IMR-90 (cell line): ENCODE measurements at regions not wholly inside any gene's neighbourhood (a gene's known extent, or its start where the extent isn't known, plus 50 kb on each side); places are given as distances from the start of the nearest gene placed in this dataset.
A peak's percentile ranks its signal among the peaks of the same experiment; 100 is the strongest.

Source experiments
- ATAC-seq: fragments of 200-7000 bp; cut with Tn5 transposase; 2 replicates; pipeline ENCODE4 v1.9.1; 2020; ENCODE audit warnings: low read depth, mild to moderate bottlenecking, moderate library complexity
- BruUV-seq: library from RNA; stranded (reverse); fragments of 400-500 nt; replicated peaks from 2 replicates; lab custom pipeline; 2021; lab: Mats Ljungman, UMichigan
- CTCF ChIA-PET: fragments of 300-600 bp; formaldehyde crosslinking; extraction: SDS; loops from one replicate; lab custom pipeline; 2021; ENCODE audit warnings: antibody characterized with exemption; lab: Yijun Ruan, JAX
- POLR2A ChIA-PET: fragments of 300-600 bp; sonication (Branson Sonifier 250); formaldehyde crosslinking; loops from one replicate; lab custom pipeline; 2022; ENCODE audit warnings: antibody characterized with exemption; ENCODE audit not compliant: unreplicated experiment; lab: Charles Lee
- DNase-seq: peaks from one replicate; pipeline ENCODE4 v3.0.0; 2013
- H2AFZ ChIP-seq: replicated peaks from 2 replicates; pipeline ENCODE3; 2013; ENCODE audit warnings: low read length, mild to moderate bottlenecking; ENCODE audit not compliant: poor library complexity
- H2AK5ac ChIP-seq: 2 replicates; pipeline ENCODE4 v1.6.1; 2013; ENCODE audit warnings: low read depth, low read length, inconsistent platforms
- H2AK9ac ChIP-seq: replicated peaks from 2 replicates; pipeline ENCODE3; 2013; ENCODE audit warnings: mild to moderate bottlenecking, low read depth, low read length, moderate library complexity; ENCODE audit not compliant: poor library complexity
- H2BK120ac ChIP-seq: 2 replicates; pipeline ENCODE4 v1.6.1; 2013; ENCODE audit warnings: low read depth, low read length, inconsistent platforms
- H2BK15ac ChIP-seq: 3 replicates; pipeline ENCODE4 v1.6.1; 2013; ENCODE audit warnings: low read depth, low read length, inconsistent platforms
- H2BK20ac ChIP-seq: 2 replicates; pipeline ENCODE4 v1.6.1; 2013; ENCODE audit warnings: low read depth, mild to moderate bottlenecking, inconsistent platforms, low read length, moderate library complexity
- H2BK5ac ChIP-seq: 2 replicates; pipeline ENCODE4 v1.6.1; 2013; ENCODE audit warnings: mild to moderate bottlenecking, low read depth, low read length, inconsistent platforms; ENCODE audit not compliant: poor library complexity, severe bottlenecking
- H3K14ac ChIP-seq: replicated peaks from 2 replicates; pipeline ENCODE4 v1.6.1; 2013; ENCODE audit warnings: low read depth, low read length, inconsistent platforms
- H3K18ac ChIP-seq: 2 replicates; pipeline ENCODE4 v1.6.1; 2013; ENCODE audit warnings: low read depth, low read length, control low read depth
- H3K23ac ChIP-seq: 2 replicates; pipeline ENCODE4 v1.6.1; 2013; ENCODE audit warnings: low read depth, low read length, inconsistent platforms
- H3K27ac ChIP-seq: 2 replicates; pipeline ENCODE4 v1.5.1; 2013; ENCODE audit warnings: mild to moderate bottlenecking, control low read depth, low read length; ENCODE audit not compliant: insufficient read depth
- H3K27me3 ChIP-seq: 2 replicates; pipeline ENCODE4 v1.6.1; 2013; ENCODE audit warnings: low read length; ENCODE audit not compliant: control insufficient read depth, insufficient read depth
- H3K36me3 ChIP-seq: 2 replicates; pipeline ENCODE4 v1.6.1; 2013; ENCODE audit warnings: low read length, mixed read lengths; ENCODE audit not compliant: control insufficient read depth, insufficient read depth
- H3K4ac ChIP-seq: 2 replicates; pipeline ENCODE4 v1.6.1; 2013; ENCODE audit warnings: low read depth, low read length, inconsistent platforms
- H3K4me1 ChIP-seq: 2 replicates; pipeline ENCODE4 v1.6.1; 2013; ENCODE audit warnings: low read length, mixed read lengths; ENCODE audit not compliant: control insufficient read depth, insufficient read depth
- H3K4me2 ChIP-seq: 2 replicates; pipeline ENCODE4 v1.6.1; 2013; ENCODE audit warnings: low read depth, mild to moderate bottlenecking, control low read depth, low read length, moderate library complexity
- H3K4me3 ChIP-seq: 2 replicates; pipeline ENCODE4 v1.5.1; 2013; ENCODE audit warnings: low read depth, mild to moderate bottlenecking, control low read depth, low read length, moderate library complexity; ENCODE audit not compliant: insufficient read depth
- H3K56ac ChIP-seq: 2 replicates; pipeline ENCODE4 v1.6.1; 2013; ENCODE audit warnings: low read length, inconsistent platforms; ENCODE audit not compliant: insufficient read depth; ENCODE audit errors: extremely low read depth
- H3K79me1 ChIP-seq, 2 experiments: 2 replicates each; pipeline ENCODE4 v1.6.1; 2013; ENCODE audit warnings: low read length in 2 of 2, inconsistent platforms in 1 of 2, low read depth in 1 of 2
- H3K9ac ChIP-seq: 2 replicates; pipeline ENCODE4 v1.6.1; 2013; ENCODE audit warnings: low read depth, low read length, control low read depth
- H3K9me1 ChIP-seq: 2 replicates; pipeline ENCODE4 v1.6.1; 2013; ENCODE audit warnings: low read length, inconsistent platforms; ENCODE audit not compliant: insufficient read depth
- H3K9me3 ChIP-seq: 2 replicates; pipeline ENCODE4 v1.6.1; 2013; ENCODE audit warnings: low read length; ENCODE audit not compliant: control insufficient read depth, insufficient read depth
- H4K20me1 ChIP-seq: 2 replicates; pipeline ENCODE4 v1.6.1; 2013; ENCODE audit warnings: low read length, inconsistent platforms; ENCODE audit not compliant: insufficient read depth
- H4K5ac ChIP-seq: 2 replicates; pipeline ENCODE4 v1.6.1; 2013; ENCODE audit warnings: mild to moderate bottlenecking, low read depth, low read length, control low read depth
- H4K8ac ChIP-seq, 2 experiments: 2 replicates each; pipeline ENCODE4 v1.6.1; 2013; ENCODE audit warnings: low read depth in 2 of 2, low read length in 2 of 2, control low read depth in 1 of 2, inconsistent platforms in 1 of 2
- H4K91ac ChIP-seq: 2 replicates; pipeline ENCODE4 v1.6.1; 2013; ENCODE audit warnings: low read depth, low read length, inconsistent platforms; ENCODE audit not compliant: insufficient read depth
- BHLHE40 ChIP-seq: fragments of 150-350 bp; IDR thresholded peaks from 2 replicates; pipeline ENCODE4 v1.6.1; 2016; ENCODE audit warnings: mild to moderate bottlenecking, low read depth, low read length
- CEBPB ChIP-seq: IDR thresholded peaks from 2 replicates; pipeline ENCODE4 v1.6.1; 2012; ENCODE audit warnings: low read depth, low read length, improper control_type of control experiment
- CHD1 ChIP-seq: IDR thresholded peaks from 2 replicates; pipeline ENCODE4 v1.6.1; 2012; ENCODE audit warnings: low read depth, low read length, improper control_type of control experiment
- CTCF ChIP-seq: conservative IDR thresholded peaks from 2 replicates; pipeline ENCODE4 v1.5.1; 2012; ENCODE audit warnings: mild to moderate bottlenecking, low read depth, low read length, improper control_type of control experiment
- FOS ChIP-seq: fragments of 150-350 bp; IDR thresholded peaks from 2 replicates; pipeline ENCODE4 v1.6.1; 2016; ENCODE audit warnings: low read depth, low read length
- MAFK ChIP-seq: IDR thresholded peaks from 2 replicates; pipeline ENCODE4 v1.6.1; 2012; ENCODE audit warnings: low read depth, low read length, improper control_type of control experiment
- MAZ ChIP-seq: IDR thresholded peaks from 2 replicates; pipeline ENCODE4 v1.6.1; 2012; ENCODE audit warnings: low read depth, mild to moderate bottlenecking, low read length, improper control_type of control experiment, moderate library complexity, borderline replicate concordance
- MXI1 ChIP-seq: IDR thresholded peaks from 2 replicates; pipeline ENCODE4 v1.6.1; 2012; ENCODE audit warnings: low read depth, mild to moderate bottlenecking, low read length, moderate library complexity, borderline replicate concordance
- NFE2L2 ChIP-seq: fragments of 150-350 bp; IDR thresholded peaks from 2 replicates; pipeline ENCODE4 v1.6.1; 2016; ENCODE audit warnings: low read depth, mild to moderate bottlenecking, low read length
- POLR2A ChIP-seq: IDR thresholded peaks from 2 replicates; pipeline ENCODE4 v1.6.1; 2012; ENCODE audit warnings: mild to moderate bottlenecking, low read depth, low read length
- RAD21 ChIP-seq: IDR thresholded peaks from 2 replicates; pipeline ENCODE4 v1.6.1; 2012; ENCODE audit warnings: low read length, improper control_type of control experiment
- RCOR1 ChIP-seq: IDR thresholded peaks from 2 replicates; pipeline ENCODE4 v1.6.1; 2012; ENCODE audit warnings: mild to moderate bottlenecking, low read length, improper control_type of control experiment; ENCODE audit not compliant: insufficient replicate concordance
- RFX5 ChIP-seq: IDR thresholded peaks from 2 replicates; pipeline ENCODE4 v1.8.0; 2012; ENCODE audit warnings: low read depth, mild to moderate bottlenecking, low read length, moderate library complexity
- SMC3 ChIP-seq: fragments of 150-350 bp; IDR thresholded peaks from 2 replicates; pipeline ENCODE4 v1.6.1; 2016; ENCODE audit warnings: low read depth, mild to moderate bottlenecking, antibody characterized with exemption, low read length, moderate library complexity
- WGBS, 2 experiments: methylation state at CpG; one replicate each; pipeline versions ENCODE4 v1.1.5 to v1.1.7; 2013; ENCODE audit warnings: missing lambda C conversion rate in 2 of 2; ENCODE audit not compliant: insufficient read length in 1 of 2; ENCODE audit errors: extremely low coverage in 2 of 2; 5-methylcytosine and 5-hydroxymethylcytosine counted together
- dilution Hi-C: fragments of 300-500 bp; cut with HindIII; formaldehyde crosslinking; loops from one replicate; pipeline ENCODE4 v1.14.3; 2018; ENCODE audit warnings: low sequenced_read_pairs; ENCODE audit not compliant: unreplicated experiment
- in situ Hi-C: fragments of 300-500 bp; cut with MboI; formaldehyde crosslinking; loops from 3 replicates; pipeline ENCODE4 v1.14.3; 2019; ENCODE audit warnings: low sequenced_read_pairs, inconsistent platforms, mixed read lengths
- intact Hi-C: fragments of 100-400 bp; cut with micrococcal nuclease; formaldehyde crosslinking; loops from 2 replicates; pipeline ENCODE4 v1.10.0; 2022
- TF ChIP-seq, protein P1 (sequence below): fragments of 150-350 bp; IDR thresholded peaks from 2 replicates; pipeline ENCODE4 v1.6.1; 2016; ENCODE audit warnings: low read depth, mild to moderate bottlenecking, low read length, moderate library complexity, borderline replicate concordance
- TF ChIP-seq, protein P2 (sequence below): fragments of 150-350 bp; IDR thresholded peaks from 2 replicates; pipeline ENCODE4 v1.6.1; 2017; ENCODE audit warnings: mild to moderate bottlenecking, antibody characterized with exemption, low read length, low read depth

- Histone ChIP-seq H3K4ac (no peak overlapping the region), H4K5ac (no peak overlapping the region), H2AK5ac (no peak overlapping the region), H2AK9ac (no peak overlapping the region), H3K14ac (no peak overlapping the region), H3K4me2 (no peak overlapping the region), H3K27ac (no peak overlapping the region), H3K79me1 (no peaks in the 10 kb centered on the region), H3K9me3 (no peaks in the 10 kb centered on the region), H3K4me1 (no peaks in the 10 kb centered on the region), H4K91ac (no peak overlapping the region), H4K20me1 (no peaks in the 10 kb centered on the region), H2BK20ac (no peak overlapping the region), H3K23ac (no peak overlapping the region), H3K18ac (no peak overlapping the region), H3K9me1 (no peaks in the 10 kb centered on the region), H4K8ac (no peak overlapping the region), H2BK120ac (no peak overlapping the region), H2BK15ac (no peak overlapping the region), H2AFZ (no peak overlapping the region), H2BK5ac (no peak overlapping the region), H3K56ac (no peak overlapping the region), H3K36me3 (no peaks in the 10 kb centered on the region), H3K27me3 (no peaks in the 10 kb centered on the region), H3K4me3 (no peak overlapping the region), H3K9ac (no peak overlapping the region)
- ChIA-PET CTCF (interaction anchor here (0.6 kb wide), 1 partner anchor 492 kb away, joined by 6 read pairs; no protein-coding TSS in a partner anchor), POLR2A (no interaction called here)
- dilution Hi-C loops (no loop called here), intact Hi-C loops (no loop called here), in situ Hi-C loops (no loop called here)
- DNase-seq (peak; percentile 3), ATAC-seq (no peak)
- TF ChIP-seq CEBPB: no peak
- no peak for TF ChIP-seq SMC3
- no peak for TF ChIP-seq CHD1
- TF ChIP-seq, protein P1, sequence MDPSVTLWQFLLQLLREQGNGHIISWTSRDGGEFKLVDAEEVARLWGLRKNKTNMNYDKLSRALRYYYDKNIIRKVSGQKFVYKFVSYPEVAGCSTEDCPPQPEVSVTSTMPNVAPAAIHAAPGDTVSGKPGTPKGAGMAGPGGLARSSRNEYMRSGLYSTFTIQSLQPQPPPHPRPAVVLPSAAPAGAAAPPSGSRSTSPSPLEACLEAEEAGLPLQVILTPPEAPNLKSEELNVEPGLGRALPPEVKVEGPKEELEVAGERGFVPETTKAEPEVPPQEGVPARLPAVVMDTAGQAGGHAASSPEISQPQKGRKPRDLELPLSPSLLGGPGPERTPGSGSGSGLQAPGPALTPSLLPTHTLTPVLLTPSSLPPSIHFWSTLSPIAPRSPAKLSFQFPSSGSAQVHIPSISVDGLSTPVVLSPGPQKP: no peak
- TF ChIP-seq, protein P2, sequence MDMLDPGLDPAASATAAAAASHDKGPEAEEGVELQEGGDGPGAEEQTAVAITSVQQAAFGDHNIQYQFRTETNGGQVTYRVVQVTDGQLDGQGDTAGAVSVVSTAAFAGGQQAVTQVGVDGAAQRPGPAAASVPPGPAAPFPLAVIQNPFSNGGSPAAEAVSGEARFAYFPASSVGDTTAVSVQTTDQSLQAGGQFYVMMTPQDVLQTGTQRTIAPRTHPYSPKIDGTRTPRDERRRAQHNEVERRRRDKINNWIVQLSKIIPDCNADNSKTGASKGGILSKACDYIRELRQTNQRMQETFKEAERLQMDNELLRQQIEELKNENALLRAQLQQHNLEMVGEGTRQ: no peak
- no peak for TF ChIP-seq POLR2A
- no peak for TF ChIP-seq MXI1
- no peak for TF ChIP-seq RFX5
- no peak for TF ChIP-seq RAD21
- no peak for TF ChIP-seq FOS
- no peak for TF ChIP-seq MAZ
- TF ChIP-seq MAFK: no peak
- no peak for TF ChIP-seq RCOR1
- TF ChIP-seq NFE2L2: no peak
- no peak for TF ChIP-seq CTCF
- no peak for TF ChIP-seq BHLHE40
- WGBS, 2 experiments: no CpG with 5 or more reads among the region's 1 CpG
- BruUV-seq: no TSS peak
Observed at GRCh38 chr15:81666839-81667238, 292.8 kb upstream of the TMC3 start.
